GM12875 (cell line): ENCODE measurements at regions not wholly inside any gene's neighbourhood (a gene's known extent, or its start where the extent isn't known, plus 50 kb on each side); places are given as distances from the start of the nearest gene placed in this dataset.

Experiments used
- H3K4me3 ChIP-seq: one replicate; pipeline ENCODE4 v1.5.1; 2011; ENCODE audit warnings: low read depth, low read length, control low read depth
- TF ChIP-seq, protein P1 (sequence below): IDR thresholded peaks from 2 replicates; pipeline ENCODE4 v1.5.1; 2011; ENCODE audit warnings: low read depth, mild to moderate bottlenecking, control low read depth, inconsistent platforms, low read length, moderate library complexity, borderline replicate concordance; ENCODE audit not compliant: insufficient read depth

DNA sequence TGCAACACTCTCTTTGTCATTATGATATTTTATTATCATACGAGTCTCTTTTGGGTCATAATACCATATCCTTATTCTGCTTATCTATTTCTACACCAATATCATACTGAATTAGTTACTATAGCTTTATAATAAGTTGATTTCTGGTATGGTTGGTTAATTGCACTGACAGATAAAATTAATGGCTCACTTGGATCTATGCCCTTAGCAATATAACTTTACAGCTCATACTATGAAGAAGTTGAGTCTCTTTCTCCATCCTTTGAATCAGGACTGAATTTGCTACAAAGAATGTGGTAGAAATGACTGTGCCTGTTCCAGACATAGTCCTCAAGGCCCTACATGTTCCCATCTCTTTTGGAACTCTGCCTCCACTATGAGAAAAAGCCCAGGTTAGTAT lies 139.7 kb upstream of the DYRK2 start:
- no peak overlapping the region for H3K4me3 ChIP-seq
- TF ChIP-seq, protein P1, sequence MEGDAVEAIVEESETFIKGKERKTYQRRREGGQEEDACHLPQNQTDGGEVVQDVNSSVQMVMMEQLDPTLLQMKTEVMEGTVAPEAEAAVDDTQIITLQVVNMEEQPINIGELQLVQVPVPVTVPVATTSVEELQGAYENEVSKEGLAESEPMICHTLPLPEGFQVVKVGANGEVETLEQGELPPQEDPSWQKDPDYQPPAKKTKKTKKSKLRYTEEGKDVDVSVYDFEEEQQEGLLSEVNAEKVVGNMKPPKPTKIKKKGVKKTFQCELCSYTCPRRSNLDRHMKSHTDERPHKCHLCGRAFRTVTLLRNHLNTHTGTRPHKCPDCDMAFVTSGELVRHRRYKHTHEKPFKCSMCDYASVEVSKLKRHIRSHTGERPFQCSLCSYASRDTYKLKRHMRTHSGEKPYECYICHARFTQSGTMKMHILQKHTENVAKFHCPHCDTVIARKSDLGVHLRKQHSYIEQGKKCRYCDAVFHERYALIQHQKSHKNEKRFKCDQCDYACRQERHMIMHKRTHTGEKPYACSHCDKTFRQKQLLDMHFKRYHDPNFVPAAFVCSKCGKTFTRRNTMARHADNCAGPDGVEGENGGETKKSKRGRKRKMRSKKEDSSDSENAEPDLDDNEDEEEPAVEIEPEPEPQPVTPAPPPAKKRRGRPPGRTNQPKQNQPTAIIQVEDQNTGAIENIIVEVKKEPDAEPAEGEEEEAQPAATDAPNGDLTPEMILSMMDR = no peak

DNA sequence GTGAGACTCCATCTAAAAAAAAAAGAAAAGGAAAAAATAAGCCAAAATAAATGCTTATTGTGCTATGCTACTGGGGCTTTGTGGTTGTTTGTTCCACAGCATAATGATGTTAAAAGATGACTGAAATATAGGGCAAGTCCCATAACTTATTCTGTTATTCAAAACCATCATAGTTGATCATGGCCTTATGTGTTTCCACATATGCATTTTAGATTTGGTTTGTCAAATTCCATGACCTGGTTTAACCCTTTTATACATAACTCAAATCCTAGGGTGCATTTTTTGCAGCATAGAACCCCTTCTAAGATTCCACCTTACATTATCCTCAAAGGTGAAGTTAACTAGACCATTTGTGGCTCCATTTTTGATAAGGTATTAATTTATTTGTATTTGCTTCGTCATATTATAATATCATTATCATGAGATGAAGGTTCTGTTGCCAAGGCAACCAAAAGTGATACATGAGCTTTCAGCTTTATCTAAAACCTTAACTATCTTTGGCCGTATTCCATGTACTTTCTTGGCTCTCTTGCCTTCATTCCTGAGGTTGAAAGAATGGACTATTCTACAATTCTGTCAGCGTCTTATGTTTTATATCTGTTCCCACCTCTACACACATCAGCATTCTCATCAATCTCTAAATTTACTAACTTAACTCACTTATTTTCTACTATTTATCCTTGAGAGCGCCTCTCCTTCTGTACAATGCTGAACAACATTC lies 138.7 kb upstream of the DYRK2 start:
- H3K4me3 ChIP-seq = no peak overlapping the region
- TF ChIP-seq, protein P1 = no peak

DNA sequence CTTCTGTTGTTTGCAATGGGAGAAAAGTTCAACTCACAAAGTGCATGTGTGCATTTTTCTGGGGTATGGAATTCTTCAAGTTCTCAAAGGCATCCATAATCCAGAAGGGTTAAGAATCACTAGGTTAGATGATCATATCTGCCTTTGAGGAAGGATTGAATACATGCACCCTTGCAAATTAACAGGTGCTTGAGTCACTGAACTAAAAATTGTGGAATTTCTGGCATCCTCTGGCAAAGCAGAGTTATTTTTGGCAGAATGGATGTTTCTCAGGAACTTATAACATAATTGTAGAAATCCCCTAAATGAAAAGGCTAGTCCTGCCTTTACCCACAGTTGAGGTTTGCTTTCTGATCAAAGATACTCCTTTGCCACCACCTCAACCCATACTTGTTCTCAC lies 136.5 kb upstream of the DYRK2 start:
- TF ChIP-seq, protein P1 = no peak
- H3K4me3 ChIP-seq = no peak overlapping the region

DNA sequence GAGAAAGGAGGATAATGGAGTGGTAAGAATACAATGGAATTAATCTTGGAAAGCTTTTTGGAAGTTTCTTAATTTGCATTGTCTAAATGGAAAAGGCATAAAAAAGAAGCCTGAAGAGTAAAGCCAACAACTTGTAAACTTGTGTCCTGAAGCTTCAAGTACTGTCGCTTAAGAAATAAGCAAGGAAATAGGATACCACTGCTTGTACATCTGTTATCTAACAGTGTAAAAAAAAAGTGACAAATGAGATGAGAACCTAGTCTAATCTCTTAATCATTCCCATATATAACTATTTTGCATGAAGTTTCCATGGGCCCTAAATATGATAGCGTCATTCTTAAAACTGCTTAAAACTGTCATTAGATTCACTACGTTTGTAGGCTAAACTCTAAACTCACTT lies 134.0 kb upstream of the DYRK2 start:
- H3K4me3 ChIP-seq = no peak overlapping the region
- TF ChIP-seq, protein P1 = no peak

DNA sequence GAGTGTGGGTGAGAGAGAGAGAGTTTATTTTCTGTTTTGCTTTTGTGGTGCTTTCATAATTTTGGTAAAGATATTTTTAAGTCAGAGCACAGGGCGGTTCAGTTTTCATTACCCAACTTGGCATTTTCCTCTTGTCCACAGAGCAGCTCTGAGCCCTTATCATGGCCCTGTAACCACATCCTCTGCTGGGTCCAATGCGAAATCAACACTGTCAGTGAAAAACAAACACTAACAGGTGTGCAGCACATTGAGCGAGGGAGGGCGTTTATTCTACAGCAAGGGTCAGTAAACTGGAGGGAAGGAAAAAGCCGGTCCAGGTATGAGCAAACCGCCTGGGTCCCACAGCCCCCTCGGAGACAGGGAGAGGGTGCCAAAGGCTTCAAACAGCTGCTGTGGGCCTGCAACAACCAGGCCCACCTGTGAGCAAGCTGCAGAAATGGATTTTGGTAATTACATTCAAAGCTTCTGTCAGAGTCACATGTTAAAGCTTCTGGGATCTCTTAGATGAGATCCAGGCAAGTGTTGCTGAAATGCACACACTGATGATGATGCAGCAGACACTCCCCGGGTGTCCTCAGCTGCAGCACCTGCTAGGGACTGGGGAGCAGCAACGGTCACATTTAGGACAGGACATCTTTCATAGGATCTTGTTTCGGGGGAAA lies 132.7 kb upstream of the DYRK2 start:
- TF ChIP-seq, protein P1 = no peak
- H3K4me3 ChIP-seq = no peak overlapping the region

DNA sequence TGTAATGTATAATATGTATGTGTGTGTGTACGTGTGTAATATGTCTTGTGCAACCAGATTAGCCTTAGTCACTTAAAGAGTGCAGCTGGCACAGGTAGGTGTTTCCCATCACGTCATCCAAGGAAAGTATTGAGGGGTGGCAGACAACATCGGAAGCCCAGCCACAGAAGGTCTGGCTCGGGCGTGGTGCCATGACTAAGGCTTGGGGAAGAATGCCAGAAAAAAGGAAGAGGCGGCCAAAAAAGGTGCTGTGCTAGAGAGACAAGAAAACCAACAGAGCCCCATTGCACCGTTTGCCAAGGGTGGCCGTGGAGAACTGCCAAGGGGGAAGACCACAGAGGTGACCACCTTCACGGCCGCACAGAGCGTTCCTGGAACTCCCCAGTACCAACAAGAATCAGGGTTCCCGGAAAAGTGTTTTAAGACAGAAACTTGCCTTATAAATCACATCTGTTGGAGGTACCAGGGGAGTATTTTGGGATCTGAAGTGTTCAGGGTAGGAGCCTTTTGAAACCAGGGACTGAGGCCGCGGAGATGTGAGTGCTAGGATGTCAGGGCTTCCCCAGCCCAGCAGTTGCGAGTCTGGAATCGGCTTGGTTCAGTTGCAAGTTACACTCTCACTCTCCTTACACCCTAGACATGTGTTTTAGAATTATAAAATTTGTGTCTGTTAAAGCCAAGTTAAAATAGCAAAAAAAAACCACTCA lies 131.2 kb upstream of the DYRK2 start:
- H3K4me3 ChIP-seq = no peak overlapping the region

More for the DNA sequence above, 131.2 kb upstream of the DYRK2 start:
- TF ChIP-seq, protein P1 = no peak
